GM21515 (cell line): ENCODE measurements at regions not wholly inside any gene's neighbourhood (a gene's known extent, or its start where the extent isn't known, plus 50 kb on each side); places are given as distances from the start of the nearest gene placed in this dataset.

Experiments used
- ATAC-seq: cut with Tn5 transposase; IDR thresholded peaks from one replicate; pipeline ENCODE4 v1.9.1; 2021; ENCODE audit not compliant: unreplicated experiment

DNA sequence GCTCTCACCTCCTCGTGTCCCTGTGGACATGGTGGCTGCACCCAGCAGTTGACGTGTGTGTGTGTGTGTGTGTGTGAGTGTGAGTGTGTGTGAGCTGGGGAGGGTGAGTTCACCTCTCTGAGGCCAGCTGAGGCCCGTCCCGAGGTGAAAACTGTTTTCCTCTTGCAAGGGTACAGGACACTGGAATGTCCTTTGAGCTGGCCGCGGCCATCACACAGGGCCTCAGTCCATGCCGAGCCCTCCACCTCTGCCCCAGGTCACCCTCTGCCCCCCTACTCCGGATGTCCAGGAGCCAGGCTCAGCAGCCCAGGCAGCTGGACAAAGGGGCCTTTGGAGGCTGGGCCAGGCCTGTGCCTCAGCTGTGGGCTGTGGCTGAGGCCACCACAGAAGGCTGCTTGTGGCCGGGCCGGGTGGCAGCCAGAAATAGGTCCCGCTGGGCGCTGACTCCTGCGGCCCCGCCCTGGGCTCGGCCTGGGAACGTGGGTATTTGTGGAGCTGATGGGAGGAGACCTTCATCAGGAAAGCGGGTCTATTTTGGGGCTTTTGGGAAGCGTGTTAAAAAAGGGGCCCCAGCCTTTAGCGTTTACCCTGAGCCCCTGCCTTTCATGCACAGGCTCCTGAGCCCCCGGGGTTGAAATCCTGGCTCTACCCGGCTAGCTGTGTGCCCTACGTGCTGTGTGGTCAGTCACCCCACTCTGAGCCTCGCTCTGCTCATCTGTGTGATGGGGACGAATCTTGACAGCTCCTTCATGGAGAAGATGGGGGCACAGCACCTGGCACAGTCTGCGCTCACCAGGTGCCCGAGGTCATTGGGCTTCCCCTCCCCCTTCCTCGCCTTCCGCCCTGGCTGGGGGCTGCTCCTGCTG is 75.1 kb upstream of the IER5L start:
- ATAC-seq = no peak

DNA sequence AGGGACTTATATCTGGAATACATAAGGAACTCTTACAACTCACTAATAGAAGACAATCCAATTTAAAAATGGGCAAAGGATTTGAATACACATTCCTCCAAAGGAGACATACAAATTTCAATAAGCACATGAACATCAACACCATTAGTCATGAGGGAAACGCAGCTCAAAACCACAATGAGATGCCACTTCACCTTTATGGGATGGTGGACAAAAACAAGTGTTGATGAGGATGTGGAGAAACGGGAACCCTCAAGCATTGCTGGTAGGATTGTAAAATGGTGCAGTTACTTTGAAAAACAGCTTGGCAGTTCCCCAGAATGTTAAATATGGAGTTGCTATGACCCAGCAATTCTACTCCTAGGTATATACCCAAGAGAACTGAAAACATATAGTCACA is 72.7 kb upstream of the IER5L start:
- ATAC-seq = no peak

DNA sequence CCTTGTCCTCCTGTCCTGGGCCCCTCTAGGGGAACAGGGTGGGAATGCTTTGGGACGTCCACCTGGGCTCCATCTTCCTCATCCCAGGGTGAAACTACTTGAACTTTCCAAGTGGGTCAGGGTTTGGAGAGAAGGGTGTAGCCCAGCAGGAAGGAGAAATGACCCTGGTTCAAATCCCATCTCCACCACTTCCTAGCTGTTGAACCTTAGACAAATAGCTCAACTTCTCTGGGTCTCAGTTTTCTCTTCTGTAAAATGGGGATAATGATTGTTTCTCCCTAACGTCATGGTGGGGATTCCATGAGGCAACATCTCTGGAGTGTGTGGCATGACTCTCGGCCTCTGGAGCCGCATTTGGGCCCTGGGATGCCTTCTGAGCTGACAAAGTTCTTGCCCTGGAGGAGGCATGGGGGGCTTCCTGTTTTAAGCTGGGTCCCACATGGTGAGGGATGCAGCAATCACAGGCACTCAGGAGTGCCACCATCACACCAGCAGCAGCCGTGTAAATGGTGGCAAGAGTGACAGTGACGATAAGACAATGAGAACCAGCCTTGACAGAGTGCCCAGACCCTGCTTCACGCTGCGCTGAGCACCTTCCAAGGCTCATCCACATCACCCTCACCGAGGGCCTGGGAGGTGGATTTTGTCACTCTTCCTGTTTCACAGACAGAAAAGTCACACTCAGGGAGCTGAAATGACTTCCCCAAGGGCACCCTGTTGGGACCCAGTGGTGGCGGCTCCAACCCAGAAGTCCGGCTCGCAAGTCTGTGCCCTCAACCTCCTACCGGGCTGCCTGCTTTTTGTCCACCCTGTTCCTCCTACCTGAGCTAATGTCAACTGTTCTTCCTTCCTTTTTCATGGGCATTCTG is 69.5 kb upstream of the IER5L start:
- ATAC-seq = no peak

DNA sequence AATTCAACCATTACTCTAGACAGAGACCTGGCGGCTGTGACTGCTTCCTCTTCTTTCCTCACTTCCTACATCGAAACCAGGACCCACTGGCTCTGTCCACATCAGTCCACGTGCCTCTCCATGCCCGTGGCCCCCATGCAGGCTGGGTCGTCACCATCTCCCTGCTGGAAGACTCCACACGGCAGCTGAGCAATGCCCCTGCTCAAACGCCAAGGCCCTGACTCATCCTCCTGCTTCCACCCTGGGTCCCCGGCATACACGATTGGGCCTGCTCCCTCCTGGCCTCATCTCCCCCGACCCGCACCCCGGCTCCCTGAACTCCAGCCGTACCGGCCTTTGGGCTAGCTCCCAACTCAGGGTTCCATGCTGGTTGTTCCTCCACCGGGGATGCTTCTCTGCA is 67.2 kb upstream of the IER5L start:
- no peak for ATAC-seq

DNA sequence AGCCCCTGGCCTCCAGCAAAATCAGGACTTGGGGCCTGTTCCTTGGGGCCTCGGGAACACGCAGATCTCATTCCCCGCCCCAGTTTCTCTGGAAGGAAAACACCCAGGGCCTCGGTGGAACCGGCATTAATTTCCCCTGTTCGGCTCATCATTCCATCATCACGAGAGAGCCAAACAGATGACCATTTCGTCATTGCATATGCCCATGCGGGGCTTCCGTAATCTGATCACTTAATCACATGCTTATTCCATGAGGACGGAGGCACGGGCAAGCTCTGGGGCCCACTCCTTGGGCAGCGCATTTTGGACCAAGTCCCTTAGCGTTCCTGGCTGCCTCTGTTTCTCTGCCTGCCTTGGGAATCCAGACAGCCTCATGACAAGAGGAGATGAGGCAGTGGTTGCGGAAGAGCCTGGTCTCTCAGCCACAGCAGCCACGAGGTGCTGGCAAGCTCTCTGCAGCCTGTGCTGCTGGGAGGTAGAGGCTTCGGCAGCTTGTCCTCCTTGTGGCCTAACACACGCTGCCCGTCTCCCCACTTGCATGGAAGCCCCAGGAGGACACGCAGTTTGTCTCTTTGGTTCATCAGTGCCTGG is 65.0 kb upstream of the IER5L start:
- no peak for ATAC-seq

DNA sequence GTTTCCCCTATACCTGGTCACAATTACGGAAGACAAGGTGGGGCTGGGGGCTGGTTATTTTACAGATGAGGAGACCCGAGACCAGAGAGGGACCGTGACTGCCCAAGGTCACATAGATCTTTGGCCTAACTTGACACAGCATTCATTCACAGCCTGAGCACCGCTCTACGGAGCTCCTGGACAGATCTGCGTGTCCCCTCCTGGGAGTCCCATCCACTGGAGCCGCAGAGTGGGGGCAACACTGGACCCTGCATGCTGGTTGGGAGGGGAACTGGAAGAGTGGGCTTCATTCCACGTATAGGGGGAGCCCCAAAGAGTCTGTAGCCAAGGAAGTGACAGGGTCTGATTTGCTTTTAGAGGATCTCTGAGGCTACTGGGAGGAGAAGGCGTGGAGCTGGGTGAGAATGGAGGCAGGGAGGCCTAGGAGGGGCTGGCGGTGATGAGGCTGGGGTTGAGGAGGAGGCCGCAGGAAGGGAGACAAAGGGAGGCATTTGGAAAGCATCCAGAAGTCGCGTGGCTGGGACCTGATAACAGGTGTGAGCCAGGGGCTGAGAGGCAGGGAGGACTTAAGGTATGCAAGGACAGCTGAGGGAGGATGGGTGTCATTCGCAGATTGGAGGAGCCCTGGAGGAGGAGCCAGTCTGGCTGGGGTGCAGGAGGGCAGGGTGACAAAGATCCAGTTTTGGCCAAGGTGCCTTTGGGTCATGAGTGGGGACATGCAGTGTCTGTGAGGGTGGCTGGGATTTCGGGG is 64.3 kb upstream of the IER5L start:
- ATAC-seq = no peak

DNA sequence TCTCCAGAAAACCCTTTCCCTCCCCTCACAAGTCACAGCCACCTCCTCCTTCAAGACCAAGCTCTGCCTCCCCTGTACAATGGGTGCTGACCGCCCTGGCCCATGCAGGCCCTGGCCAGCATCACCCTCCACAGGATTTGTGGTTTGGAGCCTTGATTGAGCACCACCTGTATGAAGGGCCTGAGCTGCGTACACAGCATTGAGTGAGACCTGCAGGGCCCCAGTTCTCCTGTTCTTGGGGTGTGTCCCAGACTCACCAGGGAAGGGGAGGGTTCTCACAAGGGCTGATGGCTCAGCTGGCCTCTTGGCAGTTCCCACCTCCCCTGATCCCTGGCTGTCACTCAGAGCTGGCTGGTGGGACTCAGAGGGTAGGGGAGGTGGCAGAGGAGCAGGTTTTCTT is 63.7 kb upstream of the IER5L start:
- no peak for ATAC-seq

DNA sequence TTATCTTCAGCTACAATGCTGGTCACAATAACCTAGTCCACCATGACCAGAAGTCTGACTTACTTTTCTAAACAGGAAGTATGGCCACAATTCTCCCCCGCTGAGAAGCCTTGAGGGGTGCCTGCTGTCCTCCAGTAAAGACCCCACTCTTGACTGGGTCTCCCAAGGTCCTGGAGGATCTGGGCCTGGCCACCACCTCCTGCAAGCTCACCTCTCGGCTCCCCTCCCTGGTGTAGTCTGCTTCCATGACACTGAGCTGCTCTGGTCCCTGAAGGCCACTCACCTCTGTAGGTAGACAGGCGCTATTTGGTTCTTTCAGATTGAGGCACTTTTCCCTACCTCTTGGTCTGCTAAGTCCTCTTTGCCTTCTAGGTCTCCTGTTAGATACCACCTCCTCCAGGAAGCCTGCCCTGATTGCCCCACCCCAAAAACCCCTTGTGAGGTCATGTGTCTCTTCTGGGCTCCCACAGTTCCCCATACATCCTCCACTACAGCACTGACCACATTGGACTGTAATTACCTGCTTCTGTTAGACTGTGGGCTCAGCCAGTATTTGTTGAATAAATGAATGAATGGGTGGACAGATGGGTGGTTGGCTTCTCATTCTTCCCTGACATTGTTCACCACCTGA is 62.6 kb upstream of the IER5L start:
- ATAC-seq = no peak

DNA sequence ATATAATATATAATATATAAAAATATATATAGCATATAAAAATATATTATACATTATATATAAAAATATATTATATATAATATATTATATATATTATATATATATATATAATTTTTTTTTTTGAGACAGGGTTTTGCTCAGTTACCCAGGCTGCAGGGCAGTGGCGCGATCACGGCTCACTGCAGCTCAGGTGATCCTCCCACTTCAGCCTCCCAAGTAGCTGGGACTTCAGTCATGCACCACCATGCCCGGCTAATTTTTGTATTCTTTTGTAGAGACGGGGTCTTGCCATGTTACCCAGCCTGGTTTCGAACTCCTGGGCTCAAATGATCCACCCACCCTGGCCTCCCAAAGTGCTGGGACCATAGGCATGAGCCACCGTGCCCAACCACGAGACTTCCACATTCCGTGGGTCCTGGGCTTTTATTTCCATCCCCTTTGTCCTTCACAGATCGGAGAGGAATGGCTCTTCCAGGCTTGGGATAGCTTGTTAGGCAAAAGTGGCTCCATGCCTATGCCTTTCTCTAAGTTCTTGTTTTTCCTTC is 62.0 kb upstream of the IER5L start:
- ATAC-seq = no peak

DNA sequence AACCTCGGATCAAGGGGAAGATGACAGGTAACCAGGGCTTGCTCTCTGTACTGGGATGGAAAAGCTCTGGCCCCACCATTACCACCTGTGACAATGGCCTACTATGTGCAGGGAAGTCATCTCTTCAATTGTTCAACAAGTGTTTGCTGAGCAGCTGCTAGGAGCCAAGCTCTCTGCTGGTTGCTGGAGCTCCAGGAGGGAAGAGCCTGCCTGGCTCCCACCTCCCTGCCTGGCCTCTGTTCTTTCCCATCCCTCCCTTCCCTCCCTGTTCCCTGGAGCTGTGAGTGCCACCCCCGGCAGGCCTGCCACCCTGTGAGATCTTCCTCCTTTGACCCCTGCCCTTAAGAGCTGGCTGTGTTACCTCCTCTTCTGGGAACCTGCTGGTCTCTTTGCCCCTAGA is 59.7 kb upstream of the IER5L start:
- ATAC-seq = no peak

DNA sequence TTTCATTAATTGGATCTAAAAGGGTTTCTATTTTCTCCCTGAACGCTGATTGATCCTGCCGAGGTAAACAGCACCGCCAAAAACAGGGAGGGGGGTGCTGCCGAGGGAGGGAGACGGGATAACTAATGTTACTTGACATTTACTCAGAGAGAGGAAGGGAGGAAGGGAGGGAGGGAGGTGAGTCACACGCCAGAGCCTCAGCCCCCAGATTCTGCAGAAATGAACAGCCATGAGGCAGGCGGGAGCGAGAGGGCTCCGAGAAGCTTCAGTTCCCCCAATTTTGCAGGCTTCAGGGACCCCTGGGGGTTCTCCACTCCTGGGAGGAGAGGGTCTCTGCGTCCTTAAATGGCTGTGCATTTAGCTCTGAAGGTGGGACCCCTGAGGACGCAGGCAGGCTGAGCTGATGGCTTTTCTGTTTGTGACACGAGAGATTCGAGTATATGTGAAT is 59.1 kb upstream of the IER5L start:
- ATAC-seq = no peak

DNA sequence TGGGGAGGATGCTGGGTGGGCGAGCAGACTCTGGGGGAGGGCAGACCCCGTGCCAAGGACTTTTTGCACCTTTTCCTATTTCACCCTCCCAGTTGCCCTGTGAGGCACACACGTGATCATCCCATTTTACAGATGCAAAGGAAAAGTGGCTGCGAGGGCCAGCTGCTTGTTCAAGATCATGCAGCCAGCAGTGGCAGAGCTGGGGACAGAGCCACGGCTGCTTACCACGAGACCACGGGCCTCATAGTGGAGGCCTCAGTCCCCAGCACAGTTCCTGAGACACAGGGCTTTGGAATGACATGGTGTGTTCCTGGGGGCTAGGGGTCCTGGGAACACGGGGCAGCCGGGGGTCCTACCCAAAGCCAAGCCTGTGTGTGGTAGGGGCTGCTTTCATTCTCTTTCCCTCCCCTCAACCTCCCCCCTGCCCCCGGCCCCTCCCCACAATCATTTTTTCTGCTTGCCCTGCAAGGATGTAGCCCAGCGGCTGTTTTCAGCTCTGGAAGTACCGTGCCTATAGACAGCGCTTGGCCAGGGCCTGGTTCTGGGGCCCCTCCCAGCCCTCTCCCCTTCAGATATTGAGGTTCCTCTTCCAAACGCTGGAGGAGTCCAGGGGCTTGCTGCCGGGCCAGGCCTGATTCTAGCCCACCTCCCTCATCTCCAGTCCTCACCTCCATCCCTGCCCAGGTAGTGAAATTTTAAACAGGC is 58.5 kb upstream of the IER5L start:
- ATAC-seq = no peak

DNA sequence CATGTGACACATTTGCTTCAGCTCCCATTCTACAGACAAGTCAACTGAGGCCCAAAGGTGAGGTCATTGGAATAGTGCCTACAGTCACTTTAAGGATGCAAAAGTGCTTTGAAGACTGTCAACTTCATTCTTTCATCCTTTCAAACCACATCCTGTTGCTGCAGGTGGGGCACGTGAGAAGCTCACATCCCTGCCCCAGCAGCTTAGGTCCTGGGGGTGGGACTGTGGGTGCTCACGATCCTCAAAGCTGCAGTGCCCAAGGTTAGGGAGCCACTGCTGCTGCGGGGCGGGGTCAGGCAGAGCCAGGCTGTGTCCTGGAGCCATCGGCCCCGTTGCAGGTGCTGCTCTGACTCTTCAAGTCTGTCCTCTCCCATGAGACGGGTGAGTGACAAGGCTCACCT is 57.9 kb upstream of the IER5L start:
- no peak for ATAC-seq

DNA sequence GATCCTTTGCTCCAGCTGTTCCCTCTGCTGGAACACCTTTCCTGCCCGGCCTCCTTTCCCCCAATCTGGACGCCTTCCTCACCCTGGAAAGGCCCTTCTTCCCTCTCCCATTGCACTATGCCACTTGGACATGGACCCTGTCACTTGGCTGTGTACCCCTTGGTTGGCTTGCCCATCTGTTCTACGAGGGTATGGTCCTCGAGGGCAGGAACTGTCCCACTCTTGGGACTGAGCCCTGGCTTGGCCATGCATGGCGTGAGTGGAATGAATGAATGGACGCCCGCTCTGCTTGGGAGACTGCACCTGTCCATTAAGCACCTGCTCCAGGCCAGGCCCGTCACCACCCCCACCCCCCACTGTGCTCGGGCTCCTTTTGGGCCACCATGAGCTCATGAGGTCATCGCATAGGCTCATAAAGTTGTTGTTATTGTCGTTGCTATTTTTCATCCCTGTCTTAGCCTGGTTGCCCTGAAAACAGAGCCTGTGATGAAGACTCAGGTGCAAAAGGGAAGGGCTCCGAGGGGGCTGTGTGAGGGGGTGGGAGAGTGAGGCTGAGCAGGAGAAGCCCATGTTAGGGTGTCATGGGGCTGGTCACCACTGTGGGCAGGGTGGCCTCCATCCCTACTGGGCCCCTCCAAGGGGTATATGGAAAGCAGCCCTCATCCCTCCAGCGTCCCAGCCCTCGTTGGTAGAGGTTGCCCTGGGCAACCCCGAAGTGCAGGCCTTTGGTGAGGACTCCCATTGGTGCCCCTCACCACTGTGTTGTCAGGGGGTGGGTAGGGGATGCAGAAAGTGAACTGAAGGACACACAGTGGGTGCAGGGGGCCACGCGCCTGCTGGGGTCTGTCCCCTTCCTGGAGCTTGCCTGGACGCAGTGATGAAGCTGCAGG is 57.2 kb upstream of the IER5L start:
- ATAC-seq = no peak

DNA sequence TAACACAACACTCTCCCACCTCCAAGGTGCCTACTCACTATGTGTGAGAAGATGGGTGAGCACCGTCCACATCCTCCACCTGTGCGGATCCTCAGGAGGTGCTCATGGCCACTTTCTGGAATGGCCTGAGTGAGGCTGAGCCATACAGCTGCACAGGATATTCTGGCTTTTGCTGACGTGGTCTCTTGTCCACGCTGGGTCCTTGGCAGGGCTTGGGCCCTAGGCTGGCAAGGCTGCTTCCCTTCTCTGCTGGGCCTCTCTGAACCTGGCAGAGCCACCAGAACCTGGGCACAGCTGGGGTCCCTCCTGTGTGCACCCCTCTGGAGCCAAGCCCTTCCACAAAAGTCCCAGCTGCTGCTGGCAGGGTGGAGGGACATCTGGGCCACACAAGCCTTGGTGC is 56.4 kb upstream of the IER5L start:
- ATAC-seq = no peak

DNA sequence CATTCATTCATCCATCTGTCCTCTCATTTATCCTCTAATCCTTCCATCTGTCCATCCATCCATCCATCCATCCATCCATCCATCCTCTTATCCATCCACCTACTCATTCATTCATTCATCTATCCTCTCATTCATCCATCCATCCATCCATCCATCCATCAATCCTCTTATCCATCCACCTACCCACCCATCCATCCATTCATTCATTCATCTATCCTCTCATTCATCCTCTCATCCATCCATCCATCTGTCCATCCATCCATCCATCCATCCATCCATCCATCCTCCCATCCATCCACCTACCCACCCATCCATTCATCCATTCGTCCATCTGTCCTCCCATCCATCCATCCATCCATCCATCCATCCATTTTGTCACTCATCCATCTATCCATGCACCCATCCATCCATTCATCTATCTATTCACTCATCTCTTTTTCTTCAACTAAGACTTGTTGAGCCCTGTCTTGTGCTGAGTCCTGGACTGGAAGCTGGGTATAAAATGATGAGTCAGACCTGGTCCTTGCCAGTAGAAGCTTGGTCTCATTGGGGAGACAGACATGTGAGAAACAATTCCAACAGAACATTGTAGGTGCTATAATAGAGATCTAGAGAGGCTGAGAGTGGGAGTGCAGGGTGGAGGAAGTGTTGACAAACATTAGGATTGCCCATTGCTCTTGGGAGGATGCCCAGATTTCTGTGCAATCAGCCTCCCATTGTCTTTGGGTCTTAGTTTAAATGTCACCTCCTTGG is 55.0 kb upstream of the IER5L start:
- ATAC-seq = no peak

DNA sequence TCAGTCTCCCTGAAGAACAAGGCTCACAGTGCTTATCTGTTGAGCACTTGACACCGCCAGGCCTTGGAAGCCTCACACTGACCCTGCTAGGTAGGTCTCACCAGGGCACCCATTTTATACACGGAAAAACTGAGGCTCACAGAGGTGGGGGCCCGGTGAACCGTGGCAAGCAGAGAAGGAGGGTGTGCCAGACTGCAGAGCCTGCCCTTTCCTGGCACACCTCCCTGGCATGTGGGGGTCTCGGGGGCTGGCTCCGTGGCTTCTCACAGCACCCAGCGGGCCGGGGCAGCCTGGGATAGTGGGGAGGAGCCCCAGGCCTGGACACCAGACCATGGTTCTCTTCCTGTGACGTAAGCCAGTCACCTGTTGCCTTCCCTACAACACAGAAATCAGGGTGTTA is 53.7 kb upstream of the IER5L start:
- ATAC-seq = no peak
